IMR-90 (cell line): ENCODE measurements at regions not wholly inside any gene's neighbourhood (a gene's known extent, or its start where the extent isn't known, plus 50 kb on each side); places are given as distances from the start of the nearest gene placed in this dataset.

Source experiments
- ATAC-seq: fragments of 200-7000 bp; cut with Tn5 transposase; 2 replicates; pipeline ENCODE4 v1.9.1; 2020; ENCODE audit warnings: low read depth, mild to moderate bottlenecking, moderate library complexity
- BruUV-seq: library from RNA; stranded (reverse); fragments of 400-500 nt; replicated peaks from 2 replicates; lab custom pipeline; 2021; lab: Mats Ljungman, UMichigan
- CTCF ChIA-PET: fragments of 300-600 bp; formaldehyde crosslinking; extraction: SDS; loops from one replicate; lab custom pipeline; 2021; ENCODE audit warnings: antibody characterized with exemption; lab: Yijun Ruan, JAX
- POLR2A ChIA-PET: fragments of 300-600 bp; sonication (Branson Sonifier 250); formaldehyde crosslinking; loops from one replicate; lab custom pipeline; 2022; ENCODE audit warnings: antibody characterized with exemption; ENCODE audit not compliant: unreplicated experiment; lab: Charles Lee
- DNase-seq: peaks from one replicate; pipeline ENCODE4 v3.0.0; 2013
- H2AFZ ChIP-seq: replicated peaks from 2 replicates; pipeline ENCODE3; 2013; ENCODE audit warnings: low read length, mild to moderate bottlenecking; ENCODE audit not compliant: poor library complexity
- H2AK5ac ChIP-seq: 2 replicates; pipeline ENCODE4 v1.6.1; 2013; ENCODE audit warnings: low read depth, low read length, inconsistent platforms
- H2AK9ac ChIP-seq: replicated peaks from 2 replicates; pipeline ENCODE3; 2013; ENCODE audit warnings: mild to moderate bottlenecking, low read depth, low read length, moderate library complexity; ENCODE audit not compliant: poor library complexity
- H2BK120ac ChIP-seq: 2 replicates; pipeline ENCODE4 v1.6.1; 2013; ENCODE audit warnings: low read depth, low read length, inconsistent platforms
- H2BK15ac ChIP-seq: 3 replicates; pipeline ENCODE4 v1.6.1; 2013; ENCODE audit warnings: low read depth, low read length, inconsistent platforms
- H2BK20ac ChIP-seq: 2 replicates; pipeline ENCODE4 v1.6.1; 2013; ENCODE audit warnings: low read depth, mild to moderate bottlenecking, inconsistent platforms, low read length, moderate library complexity
- H2BK5ac ChIP-seq: 2 replicates; pipeline ENCODE4 v1.6.1; 2013; ENCODE audit warnings: mild to moderate bottlenecking, low read depth, low read length, inconsistent platforms; ENCODE audit not compliant: poor library complexity, severe bottlenecking
- H3K14ac ChIP-seq: replicated peaks from 2 replicates; pipeline ENCODE4 v1.6.1; 2013; ENCODE audit warnings: low read depth, low read length, inconsistent platforms
- H3K18ac ChIP-seq: 2 replicates; pipeline ENCODE4 v1.6.1; 2013; ENCODE audit warnings: low read depth, low read length, control low read depth
- H3K23ac ChIP-seq: 2 replicates; pipeline ENCODE4 v1.6.1; 2013; ENCODE audit warnings: low read depth, low read length, inconsistent platforms
- H3K27ac ChIP-seq: 2 replicates; pipeline ENCODE4 v1.5.1; 2013; ENCODE audit warnings: mild to moderate bottlenecking, control low read depth, low read length; ENCODE audit not compliant: insufficient read depth
- H3K27me3 ChIP-seq: 2 replicates; pipeline ENCODE4 v1.6.1; 2013; ENCODE audit warnings: low read length; ENCODE audit not compliant: control insufficient read depth, insufficient read depth
- H3K36me3 ChIP-seq: 2 replicates; pipeline ENCODE4 v1.6.1; 2013; ENCODE audit warnings: low read length, mixed read lengths; ENCODE audit not compliant: control insufficient read depth, insufficient read depth
- H3K4ac ChIP-seq: 2 replicates; pipeline ENCODE4 v1.6.1; 2013; ENCODE audit warnings: low read depth, low read length, inconsistent platforms
- H3K4me1 ChIP-seq: 2 replicates; pipeline ENCODE4 v1.6.1; 2013; ENCODE audit warnings: low read length, mixed read lengths; ENCODE audit not compliant: control insufficient read depth, insufficient read depth
- H3K4me2 ChIP-seq: 2 replicates; pipeline ENCODE4 v1.6.1; 2013; ENCODE audit warnings: low read depth, mild to moderate bottlenecking, control low read depth, low read length, moderate library complexity
- H3K4me3 ChIP-seq: 2 replicates; pipeline ENCODE4 v1.5.1; 2013; ENCODE audit warnings: low read depth, mild to moderate bottlenecking, control low read depth, low read length, moderate library complexity; ENCODE audit not compliant: insufficient read depth
- H3K56ac ChIP-seq: 2 replicates; pipeline ENCODE4 v1.6.1; 2013; ENCODE audit warnings: low read length, inconsistent platforms; ENCODE audit not compliant: insufficient read depth; ENCODE audit errors: extremely low read depth
- H3K79me1 ChIP-seq, 2 experiments: 2 replicates each; pipeline ENCODE4 v1.6.1; 2013; ENCODE audit warnings: low read length in 2 of 2, inconsistent platforms in 1 of 2, low read depth in 1 of 2
- H3K9ac ChIP-seq: 2 replicates; pipeline ENCODE4 v1.6.1; 2013; ENCODE audit warnings: low read depth, low read length, control low read depth
- H3K9me1 ChIP-seq: 2 replicates; pipeline ENCODE4 v1.6.1; 2013; ENCODE audit warnings: low read length, inconsistent platforms; ENCODE audit not compliant: insufficient read depth
- H3K9me3 ChIP-seq: 2 replicates; pipeline ENCODE4 v1.6.1; 2013; ENCODE audit warnings: low read length; ENCODE audit not compliant: control insufficient read depth, insufficient read depth
- H4K20me1 ChIP-seq: 2 replicates; pipeline ENCODE4 v1.6.1; 2013; ENCODE audit warnings: low read length, inconsistent platforms; ENCODE audit not compliant: insufficient read depth
- H4K5ac ChIP-seq: 2 replicates; pipeline ENCODE4 v1.6.1; 2013; ENCODE audit warnings: mild to moderate bottlenecking, low read depth, low read length, control low read depth
- H4K8ac ChIP-seq, 2 experiments: 2 replicates each; pipeline ENCODE4 v1.6.1; 2013; ENCODE audit warnings: low read depth in 2 of 2, low read length in 2 of 2, control low read depth in 1 of 2, inconsistent platforms in 1 of 2
- H4K91ac ChIP-seq: 2 replicates; pipeline ENCODE4 v1.6.1; 2013; ENCODE audit warnings: low read depth, low read length, inconsistent platforms; ENCODE audit not compliant: insufficient read depth
- CEBPB ChIP-seq: IDR thresholded peaks from 2 replicates; pipeline ENCODE4 v1.6.1; 2012; ENCODE audit warnings: low read depth, low read length, improper control_type of control experiment
- WGBS, 2 experiments: methylation state at CpG; one replicate each; pipeline versions ENCODE4 v1.1.5 to v1.1.7; 2013; ENCODE audit warnings: missing lambda C conversion rate in 2 of 2; ENCODE audit not compliant: insufficient read length in 1 of 2; ENCODE audit errors: extremely low coverage in 2 of 2; 5-methylcytosine and 5-hydroxymethylcytosine counted together
- dilution Hi-C: fragments of 300-500 bp; cut with HindIII; formaldehyde crosslinking; loops from one replicate; pipeline ENCODE4 v1.14.3; 2018; ENCODE audit warnings: low sequenced_read_pairs; ENCODE audit not compliant: unreplicated experiment
- in situ Hi-C: fragments of 300-500 bp; cut with MboI; formaldehyde crosslinking; loops from 3 replicates; pipeline ENCODE4 v1.14.3; 2019; ENCODE audit warnings: low sequenced_read_pairs, inconsistent platforms, mixed read lengths
- intact Hi-C: fragments of 100-400 bp; cut with micrococcal nuclease; formaldehyde crosslinking; loops from 2 replicates; pipeline ENCODE4 v1.10.0; 2022
- TF ChIP-seq, protein P1 (sequence below): conservative IDR thresholded peaks from 2 replicates; pipeline ENCODE4 v1.5.1; 2012; ENCODE audit warnings: mild to moderate bottlenecking, low read depth, low read length, improper control_type of control experiment

DNA sequence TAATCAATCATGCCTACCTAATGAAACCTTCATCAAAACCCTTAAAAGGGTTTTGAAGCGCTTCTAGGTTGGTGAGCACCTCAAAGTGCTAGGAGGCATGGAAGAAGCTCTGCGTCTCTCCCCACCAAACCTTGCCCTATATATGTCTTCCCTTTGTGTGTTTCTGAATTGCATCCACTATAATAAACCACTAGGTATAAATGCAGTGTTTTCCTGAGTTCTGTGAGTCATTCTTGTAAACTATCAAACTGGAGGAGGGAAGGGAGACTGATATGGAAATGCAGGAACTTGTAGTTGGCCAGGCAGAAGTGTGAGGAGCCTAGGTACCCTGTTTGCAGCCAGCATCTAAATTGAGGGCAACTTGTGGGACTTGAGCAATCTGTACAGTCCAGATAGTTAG lies 698.8 kb downstream of the DOK5 start:
- Histone ChIP-seq H3K4me3 (no peak overlapping the region), H4K91ac (no peak overlapping the region), H3K79me1 (no peaks in the 10 kb centered on the region), H3K18ac (no peak overlapping the region), H3K23ac (no peak overlapping the region), H2AK5ac (no peak overlapping the region), H3K4me1 (no peaks in the 10 kb centered on the region), H4K5ac (no peak overlapping the region), H2AK9ac (no peak overlapping the region), H2BK5ac (no peak overlapping the region), H4K20me1 (no peaks in the 10 kb centered on the region), H3K9ac (no peak overlapping the region), H3K14ac (no peak overlapping the region), H3K9me1 (no peaks in the 10 kb centered on the region), H3K36me3 (no peaks in the 10 kb centered on the region), H3K27me3 (no peaks in the 10 kb centered on the region), H3K4ac (no peak overlapping the region), H3K56ac (no peak overlapping the region), H3K27ac (no peak overlapping the region), H2BK20ac (no peak overlapping the region), H2AFZ (no peak overlapping the region), H2BK15ac (no peak overlapping the region), H4K8ac (no peak overlapping the region), H3K9me3 (peaks cover 4% of the 10 kb centered on the region), H2BK120ac (no peak overlapping the region), H3K4me2 (no peak overlapping the region)
- ATAC-seq (no peak), DNase-seq (no peak)
- ChIA-PET POLR2A (no interaction called here), CTCF (interaction anchor here (1.1 kb wide), 1 partner anchor 13 kb away, joined by 3 read pairs; no protein-coding TSS in a partner anchor)
- BruUV-seq: no TSS peak
- TF ChIP-seq CEBPB: no peak
- TF ChIP-seq, protein P1, sequence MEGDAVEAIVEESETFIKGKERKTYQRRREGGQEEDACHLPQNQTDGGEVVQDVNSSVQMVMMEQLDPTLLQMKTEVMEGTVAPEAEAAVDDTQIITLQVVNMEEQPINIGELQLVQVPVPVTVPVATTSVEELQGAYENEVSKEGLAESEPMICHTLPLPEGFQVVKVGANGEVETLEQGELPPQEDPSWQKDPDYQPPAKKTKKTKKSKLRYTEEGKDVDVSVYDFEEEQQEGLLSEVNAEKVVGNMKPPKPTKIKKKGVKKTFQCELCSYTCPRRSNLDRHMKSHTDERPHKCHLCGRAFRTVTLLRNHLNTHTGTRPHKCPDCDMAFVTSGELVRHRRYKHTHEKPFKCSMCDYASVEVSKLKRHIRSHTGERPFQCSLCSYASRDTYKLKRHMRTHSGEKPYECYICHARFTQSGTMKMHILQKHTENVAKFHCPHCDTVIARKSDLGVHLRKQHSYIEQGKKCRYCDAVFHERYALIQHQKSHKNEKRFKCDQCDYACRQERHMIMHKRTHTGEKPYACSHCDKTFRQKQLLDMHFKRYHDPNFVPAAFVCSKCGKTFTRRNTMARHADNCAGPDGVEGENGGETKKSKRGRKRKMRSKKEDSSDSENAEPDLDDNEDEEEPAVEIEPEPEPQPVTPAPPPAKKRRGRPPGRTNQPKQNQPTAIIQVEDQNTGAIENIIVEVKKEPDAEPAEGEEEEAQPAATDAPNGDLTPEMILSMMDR: no peak
- dilution Hi-C loops: no loop called here
- no CpG with 5 or more reads among the region's 2 CpGs for WGBS, 2 experiments
- in situ Hi-C loops: no loop called here
- intact Hi-C loops: no loop called here
